ENCODE measurements at regions not wholly inside any gene's neighbourhood (a gene's known extent, or its start where the extent isn't known, plus 50 kb on each side); places are given as distances from the start of the nearest gene placed in this dataset.

- H3K9me2 ChIP-seq (ENCODE audit: insufficient read depth, low read length), result no peaks in the 10 kb centered on the region
- no peak overlapping the region for H3K4me2 ChIP-seq (ENCODE audit: low read length)
- H3K4me3 ChIP-seq (ENCODE audit: low read length), result no peak overlapping the region
- TF ChIP-seq POLR2AphosphoS5 (IDR thresholded peaks at IDR 0.05), result no peak
- no peak for TF ChIP-seq MXI1 (conservative IDR thresholded peaks at IDR 0.05; ENCODE audit: poor library complexity, severe bottlenecking)
- no peak for TF ChIP-seq RAD21 (conservative IDR thresholded peaks at IDR 0.05)
- no peak for TF ChIP-seq EZH2 (IDR thresholded peaks at IDR 0.05; ENCODE audit: borderline replicate concordance, insufficient read depth, low read length, poor library complexity, severe bottlenecking)
- no peak for TF ChIP-seq TAF1 (IDR thresholded peaks at IDR 0.05; ENCODE audit: low read depth)
- no peak for TF ChIP-seq CTCF (IDR thresholded peaks at IDR 0.05; ENCODE audit: poor library complexity, severe bottlenecking)
- no peak for TF ChIP-seq SMC3 (conservative IDR thresholded peaks at IDR 0.05; ENCODE audit: poor library complexity)
- TF ChIP-seq, protein P1, sequence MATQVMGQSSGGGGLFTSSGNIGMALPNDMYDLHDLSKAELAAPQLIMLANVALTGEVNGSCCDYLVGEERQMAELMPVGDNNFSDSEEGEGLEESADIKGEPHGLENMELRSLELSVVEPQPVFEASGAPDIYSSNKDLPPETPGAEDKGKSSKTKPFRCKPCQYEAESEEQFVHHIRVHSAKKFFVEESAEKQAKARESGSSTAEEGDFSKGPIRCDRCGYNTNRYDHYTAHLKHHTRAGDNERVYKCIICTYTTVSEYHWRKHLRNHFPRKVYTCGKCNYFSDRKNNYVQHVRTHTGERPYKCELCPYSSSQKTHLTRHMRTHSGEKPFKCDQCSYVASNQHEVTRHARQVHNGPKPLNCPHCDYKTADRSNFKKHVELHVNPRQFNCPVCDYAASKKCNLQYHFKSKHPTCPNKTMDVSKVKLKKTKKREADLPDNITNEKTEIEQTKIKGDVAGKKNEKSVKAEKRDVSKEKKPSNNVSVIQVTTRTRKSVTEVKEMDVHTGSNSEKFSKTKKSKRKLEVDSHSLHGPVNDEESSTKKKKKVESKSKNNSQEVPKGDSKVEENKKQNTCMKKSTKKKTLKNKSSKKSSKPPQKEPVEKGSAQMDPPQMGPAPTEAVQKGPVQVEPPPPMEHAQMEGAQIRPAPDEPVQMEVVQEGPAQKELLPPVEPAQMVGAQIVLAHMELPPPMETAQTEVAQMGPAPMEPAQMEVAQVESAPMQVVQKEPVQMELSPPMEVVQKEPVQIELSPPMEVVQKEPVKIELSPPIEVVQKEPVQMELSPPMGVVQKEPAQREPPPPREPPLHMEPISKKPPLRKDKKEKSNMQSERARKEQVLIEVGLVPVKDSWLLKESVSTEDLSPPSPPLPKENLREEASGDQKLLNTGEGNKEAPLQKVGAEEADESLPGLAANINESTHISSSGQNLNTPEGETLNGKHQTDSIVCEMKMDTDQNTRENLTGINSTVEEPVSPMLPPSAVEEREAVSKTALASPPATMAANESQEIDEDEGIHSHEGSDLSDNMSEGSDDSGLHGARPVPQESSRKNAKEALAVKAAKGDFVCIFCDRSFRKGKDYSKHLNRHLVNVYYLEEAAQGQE (IDR thresholded peaks at IDR 0.05; ENCODE audit: borderline replicate concordance), result no peak
- H3K9ac ChIP-seq (ENCODE audit: low read length), result no peak overlapping the region
- no peaks in the 10 kb centered on the region for H3K79me2 ChIP-seq (replicated peaks; ENCODE audit: insufficient read depth, low read length)
- H4K20me1 ChIP-seq (ENCODE audit: insufficient read depth), result no peaks in the 10 kb centered on the region
- H3K27ac ChIP-seq (ENCODE audit: low read length), result no peak overlapping the region
- no peaks in the 10 kb centered on the region for H3K9me3 ChIP-seq (ENCODE audit: low read length)
- no peak overlapping the region for H2AFZ ChIP-seq (ENCODE audit: low read depth, low read length)
- no peaks in the 10 kb centered on the region for H3K36me3 ChIP-seq (ENCODE audit: insufficient read depth, low read length)
- no peaks in the 10 kb centered on the region for H3K27me3 ChIP-seq (ENCODE audit: insufficient read depth, low read depth, low read length)
- H3F3A ChIP-seq (ENCODE audit: insufficient read depth, low read length, poor library complexity, severe bottlenecking), result no peaks in the 10 kb centered on the region
Measured at GRCh38 chr4:82256718-82257117, 117.1 kb downstream of the HNRNPD start.

DNA sequence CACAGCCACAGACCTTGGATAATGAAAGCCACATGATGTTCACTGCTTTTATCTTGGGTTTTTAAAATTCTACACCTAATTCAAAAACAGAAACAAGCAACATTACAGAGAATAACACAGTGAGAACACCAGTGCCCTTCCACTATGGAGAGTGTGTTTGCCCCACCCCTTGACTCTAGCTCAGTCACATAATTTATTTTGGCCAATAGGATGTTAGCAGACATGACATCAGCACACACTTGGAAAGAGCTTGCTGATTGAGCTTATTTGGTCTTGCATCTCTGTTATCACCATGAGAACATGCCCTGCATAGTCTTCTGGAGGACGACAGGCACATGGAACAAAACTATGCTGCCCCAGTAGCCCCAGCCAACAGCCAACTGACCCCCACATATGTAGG lies 118.1 kb downstream of the HNRNPD start:
- Histone ChIP-seq H3K36me3 (ENCODE audit: insufficient read depth, low read length) (no peaks in the 10 kb centered on the region), H4K20me1 (ENCODE audit: insufficient read depth) (no peaks in the 10 kb centered on the region), H3K79me2 (replicated peaks; ENCODE audit: insufficient read depth, low read length) (no peaks in the 10 kb centered on the region), H3F3A (ENCODE audit: insufficient read depth, low read length, poor library complexity, severe bottlenecking) (no peaks in the 10 kb centered on the region), H2AFZ (ENCODE audit: low read depth, low read length) (no peak overlapping the region), H3K27ac (ENCODE audit: low read length) (no peak overlapping the region), H3K9me2 (ENCODE audit: insufficient read depth, low read length) (no peaks in the 10 kb centered on the region), H3K4me3 (ENCODE audit: low read length) (no peak overlapping the region), H3K9ac (ENCODE audit: low read length) (no peak overlapping the region), H3K27me3 (ENCODE audit: insufficient read depth, low read depth, low read length) (no peaks in the 10 kb centered on the region), H3K9me3 (ENCODE audit: low read length) (no peaks in the 10 kb centered on the region), H3K4me2 (ENCODE audit: low read length) (no peak overlapping the region)
- TF ChIP-seq CTCF (IDR thresholded peaks at IDR 0.05; ENCODE audit: poor library complexity, severe bottlenecking), result no peak
- TF ChIP-seq POLR2AphosphoS5 (IDR thresholded peaks at IDR 0.05), result no peak
- TF ChIP-seq, protein P1 (IDR thresholded peaks at IDR 0.05; ENCODE audit: borderline replicate concordance), result no peak
- no peak for TF ChIP-seq SMC3 (conservative IDR thresholded peaks at IDR 0.05; ENCODE audit: poor library complexity)
- no peak for TF ChIP-seq MXI1 (conservative IDR thresholded peaks at IDR 0.05; ENCODE audit: poor library complexity, severe bottlenecking)
- TF ChIP-seq TAF1 (IDR thresholded peaks at IDR 0.05; ENCODE audit: low read depth), result no peak
- TF ChIP-seq EZH2 (IDR thresholded peaks at IDR 0.05; ENCODE audit: borderline replicate concordance, insufficient read depth, low read length, poor library complexity, severe bottlenecking), result no peak
- no peak for TF ChIP-seq EP300 (conservative IDR thresholded peaks at IDR 0.05; ENCODE audit: poor library complexity, severe bottlenecking)
- TF ChIP-seq RAD21 (conservative IDR thresholded peaks at IDR 0.05), result no peak
